GM23338 (cell line): ENCODE measurements at regions not wholly inside any gene's neighbourhood (a gene's known extent, or its start where the extent isn't known, plus 50 kb on each side); places are given as distances from the start of the nearest gene placed in this dataset.

Experiments
- EZH2 ChIP-seq: fragments of 200-600 bp; sonication (generic); IDR thresholded peaks from one replicate; pipeline ENCODE4 v1.8.0; 2017; ENCODE audit warnings: antibody characterized with exemption, mild to moderate bottlenecking, low read depth; ENCODE audit not compliant: unreplicated experiment
- EZH2phosphoT487 ChIP-seq: fragments of 200-600 bp; sonication (generic); IDR thresholded peaks from one replicate; pipeline ENCODE4 v1.8.1; 2018; ENCODE audit warnings: antibody characterized with exemption; ENCODE audit not compliant: unreplicated experiment
- POLR2AphosphoS5 ChIP-seq: IDR thresholded peaks from 2 replicates; pipeline ENCODE4 v1.6.1; 2016; ENCODE audit warnings: antibody characterized with exemption, low read depth
- TF ChIP-seq, protein P1 (sequence below), 2 experiments: fragments of 200-600 bp in 1 of 2; sonication (generic) in 1 of 2; conservative IDR thresholded peaks; 2 replicates each; pipeline versions ENCODE4 v1.5.1 to v1.6.1; 2016 to 2017; ENCODE audit warnings: antibody characterized with exemption in 2 of 2, low read depth in 2 of 2, mild to moderate bottlenecking in 2 of 2, moderate library complexity in 1 of 2

DNA sequence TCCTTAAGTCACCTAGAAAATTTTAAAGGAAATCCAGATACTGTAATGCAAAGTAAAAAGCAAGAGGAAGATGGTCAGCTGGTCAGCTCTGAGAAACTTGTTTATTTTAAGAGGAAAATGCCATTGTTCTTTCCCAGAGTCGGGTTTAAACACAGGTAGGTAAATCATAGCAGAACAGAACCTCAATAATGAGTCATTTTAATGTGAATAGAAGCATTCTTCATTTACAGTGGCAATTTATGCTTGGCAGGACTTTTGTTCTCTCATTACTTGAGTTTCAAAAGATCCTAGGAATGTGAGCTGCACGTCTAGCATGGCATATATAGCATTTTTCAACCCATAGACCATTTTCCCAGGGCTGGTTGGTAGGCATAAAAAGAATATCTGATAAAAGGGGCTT, 132.3 kb downstream of the LIG4 start:
- no peak for TF ChIP-seq EZH2
- TF ChIP-seq EZH2phosphoT487 = no peak
- TF ChIP-seq, protein P1, sequence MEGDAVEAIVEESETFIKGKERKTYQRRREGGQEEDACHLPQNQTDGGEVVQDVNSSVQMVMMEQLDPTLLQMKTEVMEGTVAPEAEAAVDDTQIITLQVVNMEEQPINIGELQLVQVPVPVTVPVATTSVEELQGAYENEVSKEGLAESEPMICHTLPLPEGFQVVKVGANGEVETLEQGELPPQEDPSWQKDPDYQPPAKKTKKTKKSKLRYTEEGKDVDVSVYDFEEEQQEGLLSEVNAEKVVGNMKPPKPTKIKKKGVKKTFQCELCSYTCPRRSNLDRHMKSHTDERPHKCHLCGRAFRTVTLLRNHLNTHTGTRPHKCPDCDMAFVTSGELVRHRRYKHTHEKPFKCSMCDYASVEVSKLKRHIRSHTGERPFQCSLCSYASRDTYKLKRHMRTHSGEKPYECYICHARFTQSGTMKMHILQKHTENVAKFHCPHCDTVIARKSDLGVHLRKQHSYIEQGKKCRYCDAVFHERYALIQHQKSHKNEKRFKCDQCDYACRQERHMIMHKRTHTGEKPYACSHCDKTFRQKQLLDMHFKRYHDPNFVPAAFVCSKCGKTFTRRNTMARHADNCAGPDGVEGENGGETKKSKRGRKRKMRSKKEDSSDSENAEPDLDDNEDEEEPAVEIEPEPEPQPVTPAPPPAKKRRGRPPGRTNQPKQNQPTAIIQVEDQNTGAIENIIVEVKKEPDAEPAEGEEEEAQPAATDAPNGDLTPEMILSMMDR (conservative IDR thresholded peaks at IDR 0.05; ENCODE audit: low read depth in 2 of 2) = no peak
- TF ChIP-seq POLR2AphosphoS5 = no peak
